GM12878 (cell line): ENCODE measurements at regions not wholly inside any gene's neighbourhood (a gene's known extent, or its start where the extent isn't known, plus 50 kb on each side); places are given as distances from the start of the nearest gene placed in this dataset.

Experiments used
- ATAC-seq: fragments of 200-7000 bp; cut with Tn5 transposase; 3 replicates; pipeline ENCODE4 v1.9.1; 2020; ENCODE audit warnings: mild to moderate bottlenecking, moderate library complexity
- BruUV-seq: library from RNA; stranded (reverse); fragments of 400-500 nt; replicated peaks from 2 replicates; lab custom pipeline; 2021; lab: Mats Ljungman, UMichigan
- CTCF ChIA-PET: fragments of 300-600 bp; sonication (Branson Sonifier 250); formaldehyde crosslinking; extraction: SDS; loops from one replicate; lab custom pipeline; 2021; ENCODE audit warnings: inconsistent platforms; lab: Yijun Ruan, JAX
- POLR2A ChIA-PET: fragments of 350-600 bp; formaldehyde crosslinking; extraction: SDS; loops from one replicate; lab custom pipeline; 2021; ENCODE audit warnings: inconsistent platforms; lab: Charles Lee
- RAD21 ChIA-PET: fragments of 300-600 bp; sonication (Branson Sonifier 250); formaldehyde crosslinking; loops from one replicate; lab custom pipeline; 2023; ENCODE audit warnings: antibody characterized with exemption; ENCODE audit not compliant: unreplicated experiment; lab: Charles Lee
- SMC1A ChIA-PET: fragments of 300-600 bp; sonication (Branson Sonifier 250); formaldehyde crosslinking; loops from one replicate; lab custom pipeline; 2023; ENCODE audit not compliant: unreplicated experiment, uncharacterized antibody; lab: Charles Lee
- DNase-seq: peaks from one replicate; pipeline ENCODE4 v3.0.0-alpha.2; 2011; ENCODE audit warnings: low read depth, low spot score
- FAIRE-seq: peaks from 3 replicates; lab custom pipeline; 2011; peaks lifted over from hg19 to GRCh38; lab: Jason Lieb, UNC
- H2AFZ ChIP-seq: 2 replicates; pipeline ENCODE4 v1.6.0; 2011; ENCODE audit warnings: low read depth, low read length, control low read depth; ENCODE audit not compliant: control insufficient read depth
- H3K27ac ChIP-seq: 2 replicates; pipeline ENCODE4 v1.5.1; 2011; ENCODE audit warnings: control low read depth; ENCODE audit not compliant: control insufficient read depth, insufficient read depth
- H3K27me3 ChIP-seq, 2 experiments: replicated peaks in 1 of 2; 2 replicates each; pipeline versions ENCODE4 v1.6.0 to v1.6.1; 2011; ENCODE audit warnings: low read length in 1 of 2; ENCODE audit not compliant: control insufficient read depth in 2 of 2, insufficient read depth in 2 of 2
- H3K36me3 ChIP-seq, 2 experiments: 2 replicates each; pipeline ENCODE4 v1.5.1; 2011; ENCODE audit warnings: low read length in 1 of 2; ENCODE audit not compliant: control insufficient read depth in 2 of 2, insufficient read depth in 2 of 2
- H3K4me1 ChIP-seq: 2 replicates; pipeline ENCODE4 v1.6.1; 2011; ENCODE audit warnings: mild to moderate bottlenecking, low read length, moderate library complexity, mixed read lengths; ENCODE audit not compliant: control insufficient read depth, insufficient read depth
- H3K4me2 ChIP-seq: 2 replicates; pipeline ENCODE4 v1.6.0; 2011; ENCODE audit warnings: control low read depth; ENCODE audit not compliant: control insufficient read depth, insufficient read depth
- H3K4me3 ChIP-seq: fragments of 200-600 bp; sonication (generic); 2 replicates; pipeline ENCODE4 v1.5.1; 2016
- H3K79me2 ChIP-seq: 2 replicates; pipeline ENCODE4 v1.6.0; 2011; ENCODE audit warnings: low read length; ENCODE audit not compliant: control insufficient read depth, insufficient read depth
- H3K9ac ChIP-seq: 2 replicates; pipeline ENCODE4 v1.8.0; 2011; ENCODE audit warnings: low read length, control low read depth, mixed read lengths; ENCODE audit not compliant: control insufficient read depth, insufficient read depth
- H3K9me3 ChIP-seq: replicated peaks from 3 replicates; pipeline ENCODE4 v1.5.1; 2011; ENCODE audit warnings: mild to moderate bottlenecking, low read length; ENCODE audit not compliant: control insufficient read depth, insufficient read depth
- H4K20me1 ChIP-seq: 2 replicates; pipeline ENCODE4 v1.6.0; 2011; ENCODE audit not compliant: control insufficient read depth, insufficient read depth
- CTCF ChIP-seq, 3 experiments: IDR thresholded peaks in 2 of 3; conservative IDR thresholded peaks in 1 of 3; 2 replicates each; pipeline ENCODE4 v1.5.1; 2011; ENCODE audit warnings: low read depth in 3 of 3, low read length in 3 of 3, mild to moderate bottlenecking in 3 of 3, control low read depth in 2 of 3, moderate library complexity in 2 of 3, inconsistent platforms in 1 of 3, mixed read lengths in 1 of 3; ENCODE audit not compliant: control insufficient read depth in 2 of 3, insufficient read depth in 1 of 3; ENCODE audit errors: extremely low read depth in 1 of 3
- DPF2 ChIP-seq: fragments of 450-650 bp; IDR thresholded peaks from 2 replicates; pipeline ENCODE4 v1.6.1; 2017; ENCODE audit warnings: mild to moderate bottlenecking
- KLF5 ChIP-seq: fragments of 450-650 bp; IDR thresholded peaks from 2 replicates; pipeline ENCODE4 v1.6.1; 2014; ENCODE audit warnings: mild to moderate bottlenecking; ENCODE audit not compliant: partially characterized antibody
- PML ChIP-seq: IDR thresholded peaks from 2 replicates; pipeline ENCODE4 v1.6.1; 2012; ENCODE audit warnings: low read length, inconsistent platforms
- POLR2A ChIP-seq: IDR thresholded peaks from 2 replicates; pipeline ENCODE4 v1.6.1; 2011; ENCODE audit warnings: low read depth, mild to moderate bottlenecking, low read length
- SKIL ChIP-seq: fragments of 450-650 bp; IDR thresholded peaks from 2 replicates; pipeline ENCODE4 v1.6.1; 2017; ENCODE audit warnings: mild to moderate bottlenecking, low read depth, inconsistent platforms; ENCODE audit not compliant: poor library complexity, severe bottlenecking
- SMARCA5 ChIP-seq: fragments of 450-650 bp; IDR thresholded peaks from 2 replicates; pipeline ENCODE4 v1.6.1; 2017; ENCODE audit warnings: mild to moderate bottlenecking
- SRF ChIP-seq, 2 experiments: IDR thresholded peaks; 2 replicates each; pipeline ENCODE4 v1.6.1; 2011; ENCODE audit warnings: low read depth in 2 of 2, low read length in 2 of 2, mild to moderate bottlenecking in 1 of 2, moderate library complexity in 1 of 2
- ZNF24 ChIP-seq: fragments of 450-650 bp; IDR thresholded peaks from 2 replicates; pipeline ENCODE4 v1.6.1; 2017; ENCODE audit warnings: antibody characterized with exemption, mild to moderate bottlenecking
- ZNF384 ChIP-seq: IDR thresholded peaks from 2 replicates; pipeline ENCODE4 v1.6.1; 2012; ENCODE audit warnings: low read depth, mild to moderate bottlenecking, low read length, improper control_type of control experiment, borderline replicate concordance
- WGBS: methylation state at CpG from one replicate; pipeline ENCODE4 v1.1.6; 2016; ENCODE audit warnings: low lambda C conversion rate; ENCODE audit not compliant: insufficient replicate concordance, insufficient coverage; ENCODE audit errors: missing lambda C conversion rate; 5-methylcytosine and 5-hydroxymethylcytosine counted together
- in situ Hi-C: fragments of 300-500 bp; cut with MboI; formaldehyde crosslinking; loops from 9 replicates; pipeline ENCODE4 v1.14.3; 2018; ENCODE audit warnings: mixed read lengths
- intact Hi-C: fragments of 100-400 bp; cut with micrococcal nuclease; formaldehyde crosslinking; loops from one replicate; pipeline ENCODE4 v1.14.2; 2022; ENCODE audit not compliant: unreplicated experiment
- TF ChIP-seq, protein P1 (sequence below): IDR thresholded peaks from 2 replicates; pipeline ENCODE4 v1.6.1; 2011; ENCODE audit warnings: borderline replicate concordance, low read depth, mild to moderate bottlenecking, moderate library complexity, mixed read lengths, low read length; ENCODE audit not compliant: insufficient read depth; ENCODE audit errors: extremely low read length
- TF ChIP-seq, protein P2 (sequence below): fragments of 450-650 bp; formaldehyde crosslinking; IDR thresholded peaks from 2 replicates; pipeline ENCODE4 v1.4.0; 2020; ENCODE audit warnings: mild to moderate bottlenecking, moderate library complexity

DNA sequence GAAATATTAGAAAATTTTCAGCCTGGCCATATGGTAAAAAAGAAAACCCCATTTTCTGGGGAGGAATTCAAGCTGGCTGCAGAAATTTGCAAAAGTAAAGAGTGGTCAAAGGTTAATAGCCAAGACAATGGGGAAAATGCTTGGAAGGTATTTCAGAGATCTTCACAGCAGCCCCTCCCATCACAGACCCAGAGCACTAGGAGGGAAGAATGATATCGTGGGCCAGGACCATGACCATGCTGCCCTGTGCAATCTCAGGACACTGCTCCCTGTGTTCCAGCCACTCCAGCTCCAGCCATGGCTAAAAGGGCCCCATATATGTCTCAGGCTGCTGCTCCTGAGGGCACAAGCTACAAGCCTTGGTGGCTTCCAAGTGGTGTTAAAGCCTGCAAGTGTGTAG lies 93.9 kb upstream of the AGAP1 start (continued):
- TF ChIP-seq, protein P1, sequence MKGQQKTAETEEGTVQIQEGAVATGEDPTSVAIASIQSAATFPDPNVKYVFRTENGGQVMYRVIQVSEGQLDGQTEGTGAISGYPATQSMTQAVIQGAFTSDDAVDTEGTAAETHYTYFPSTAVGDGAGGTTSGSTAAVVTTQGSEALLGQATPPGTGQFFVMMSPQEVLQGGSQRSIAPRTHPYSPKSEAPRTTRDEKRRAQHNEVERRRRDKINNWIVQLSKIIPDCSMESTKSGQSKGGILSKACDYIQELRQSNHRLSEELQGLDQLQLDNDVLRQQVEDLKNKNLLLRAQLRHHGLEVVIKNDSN: no peak
- TF ChIP-seq SMARCA5 (no peak), ZNF24 (no peak), DPF2 (no peak)
- TF ChIP-seq, protein P2, sequence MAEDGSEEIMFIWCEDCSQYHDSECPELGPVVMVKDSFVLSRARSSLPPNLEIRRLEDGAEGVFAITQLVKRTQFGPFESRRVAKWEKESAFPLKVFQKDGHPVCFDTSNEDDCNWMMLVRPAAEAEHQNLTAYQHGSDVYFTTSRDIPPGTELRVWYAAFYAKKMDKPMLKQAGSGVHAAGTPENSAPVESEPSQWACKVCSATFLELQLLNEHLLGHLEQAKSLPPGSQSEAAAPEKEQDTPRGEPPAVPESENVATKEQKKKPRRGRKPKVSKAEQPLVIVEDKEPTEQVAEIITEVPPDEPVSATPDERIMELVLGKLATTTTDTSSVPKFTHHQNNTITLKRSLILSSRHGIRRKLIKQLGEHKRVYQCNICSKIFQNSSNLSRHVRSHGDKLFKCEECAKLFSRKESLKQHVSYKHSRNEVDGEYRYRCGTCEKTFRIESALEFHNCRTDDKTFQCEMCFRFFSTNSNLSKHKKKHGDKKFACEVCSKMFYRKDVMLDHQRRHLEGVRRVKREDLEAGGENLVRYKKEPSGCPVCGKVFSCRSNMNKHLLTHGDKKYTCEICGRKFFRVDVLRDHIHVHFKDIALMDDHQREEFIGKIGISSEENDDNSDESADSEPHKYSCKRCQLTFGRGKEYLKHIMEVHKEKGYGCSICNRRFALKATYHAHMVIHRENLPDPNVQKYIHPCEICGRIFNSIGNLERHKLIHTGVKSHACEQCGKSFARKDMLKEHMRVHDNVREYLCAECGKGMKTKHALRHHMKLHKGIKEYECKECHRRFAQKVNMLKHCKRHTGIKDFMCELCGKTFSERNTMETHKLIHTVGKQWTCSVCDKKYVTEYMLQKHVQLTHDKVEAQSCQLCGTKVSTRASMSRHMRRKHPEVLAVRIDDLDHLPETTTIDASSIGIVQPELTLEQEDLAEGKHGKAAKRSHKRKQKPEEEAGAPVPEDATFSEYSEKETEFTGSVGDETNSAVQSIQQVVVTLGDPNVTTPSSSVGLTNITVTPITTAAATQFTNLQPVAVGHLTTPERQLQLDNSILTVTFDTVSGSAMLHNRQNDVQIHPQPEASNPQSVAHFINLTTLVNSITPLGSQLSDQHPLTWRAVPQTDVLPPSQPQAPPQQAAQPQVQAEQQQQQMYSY: no peak

DNA sequence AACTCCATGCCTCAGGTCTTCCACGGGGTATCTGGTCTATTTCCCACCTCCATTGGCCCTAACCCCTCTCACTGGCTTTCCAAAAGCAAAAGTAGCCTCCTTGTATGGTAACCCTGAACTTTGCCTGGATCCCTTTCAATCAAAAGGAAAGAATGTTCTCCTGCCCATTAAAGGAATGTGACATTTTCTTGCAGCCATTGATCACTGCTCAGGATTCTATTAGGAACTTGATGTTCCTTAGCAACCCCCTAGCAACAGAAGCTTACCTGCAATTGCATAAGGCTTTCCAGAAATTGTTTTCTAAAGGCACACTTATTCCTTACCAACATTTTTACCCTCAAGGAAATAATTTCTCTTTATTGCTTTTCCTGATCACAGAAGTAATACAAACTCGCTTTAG lies 91.4 kb upstream of the AGAP1 start:
- H3K4me2 ChIP-seq: no peak overlapping the region
- WGBS: 0% methylated on average over 2 of the region's 2 CpGs
- intact Hi-C loops: no loop called here
- in situ Hi-C loops: no loop called here
- SMC1A ChIA-PET: no interaction called here
- H3K4me1 ChIP-seq: no peaks in the 10 kb centered on the region
- H3K9me3 ChIP-seq: no peaks in the 10 kb centered on the region; the same call in 2 of the 3 replicates
- ATAC-seq (no peak), FAIRE-seq (no peak), DNase-seq (no peak)
- RAD21 ChIA-PET: no interaction called here
- H3K36me3 ChIP-seq: no peaks in the 10 kb centered on the region
- H2AFZ ChIP-seq: no peak overlapping the region
- H3K4me3 ChIP-seq: no peak overlapping the region
- BruUV-seq: no TSS peak
- H3K27me3 ChIP-seq: no peaks in the 10 kb centered on the region
- POLR2A ChIA-PET: no interaction called here
- TF ChIP-seq ZNF384 (no peak), POLR2A (no peak), SRF (IDR thresholded peaks at IDR 0.05; ENCODE audit: low read depth in 2 of 2, low read length in 2 of 2) (no peak), PML (no peak), SKIL (no peak), CTCF (IDR thresholded peaks at IDR 0.05 in 2 of 3, conservative IDR thresholded peaks at IDR 0.05 in 1 of 3; ENCODE audit: control insufficient read depth in 2 of 3, extremely low read depth in 1 of 3, insufficient read depth in 1 of 3, low read depth in 3 of 3, low read length in 3 of 3) (no peak), KLF5 (no peak)
- no peak overlapping the region for H3K27ac ChIP-seq
- CTCF ChIA-PET: no interaction called here
- H3K79me2 ChIP-seq: no peaks in the 10 kb centered on the region
- no peaks in the 10 kb centered on the region for H4K20me1 ChIP-seq
- no peak overlapping the region for H3K9ac ChIP-seq
